AG04450 (cell line): ENCODE measurements at regions not wholly inside any gene's neighbourhood (a gene's known extent, or its start where the extent isn't known, plus 50 kb on each side); places are given as distances from the start of the nearest gene placed in this dataset.

Source experiments
- CTCF ChIA-PET: fragments of 300-600, 350-600 bp; formaldehyde crosslinking; extraction: SDS; loops from one replicate; lab custom pipeline; 2022; ENCODE audit warnings: antibody characterized with exemption, inconsistent platforms; lab: Charles Lee
- POLR2A ChIA-PET: fragments of 350-600 bp; formaldehyde crosslinking; extraction: SDS; loops from one replicate; lab custom pipeline; 2021; ENCODE audit warnings: antibody characterized with exemption, inconsistent platforms; lab: Yijun Ruan, JAX
- DNase-seq: peaks from one replicate; pipeline ENCODE4 v3.0.0-alpha.2; 2011; ENCODE audit warnings: low read depth, low spot score
- H3K27ac ChIP-seq: one replicate; pipeline ENCODE4 v1.5.1; 2012; ENCODE audit warnings: low read depth, low read length, control low read depth
- H3K27me3 ChIP-seq: one replicate; pipeline ENCODE4 v1.6.0; 2012; ENCODE audit warnings: low read length; ENCODE audit not compliant: control insufficient read depth, insufficient read depth
- H3K4me3 ChIP-seq: 2 replicates; pipeline ENCODE4 v1.5.1; 2011; ENCODE audit warnings: mild to moderate bottlenecking, low read depth, low read length, control low read depth
- H3K9me3 ChIP-seq: 2 replicates; pipeline ENCODE4 v1.5.1; 2012; ENCODE audit warnings: low read length; ENCODE audit not compliant: control insufficient read depth, insufficient read depth
- CTCF ChIP-seq: IDR thresholded peaks from 2 replicates; pipeline ENCODE4 v1.5.1; 2011; ENCODE audit warnings: low read depth, low read length, control low read depth, inconsistent platforms

DNA sequence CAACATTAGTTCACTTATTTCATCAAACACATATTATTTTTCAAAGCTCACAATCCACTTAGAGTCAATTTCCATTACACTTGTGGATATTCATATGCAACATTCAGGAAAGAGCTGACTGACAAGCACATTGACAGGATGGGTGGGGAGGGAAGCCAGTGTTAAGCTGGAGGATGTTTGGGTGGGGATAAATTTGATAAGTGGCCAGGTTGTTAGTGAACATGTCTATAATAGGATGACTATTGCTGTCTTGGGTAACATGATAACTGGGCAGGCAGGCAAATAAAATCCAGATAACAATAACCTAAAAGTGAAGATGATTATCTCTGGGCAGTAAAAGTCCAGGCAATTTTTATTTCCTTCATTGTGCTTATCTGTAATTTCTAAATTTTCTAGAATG, 73.8 kb upstream of the OSBPL8 start:
- no peak for DNase-seq
- Histone ChIP-seq H3K4me3 (no peak overlapping the region), H3K27ac (no peak overlapping the region), H3K27me3 (no peaks in the 10 kb centered on the region), H3K9me3 (no peaks in the 10 kb centered on the region)
- ChIA-PET POLR2A (no interaction called here), CTCF (interaction anchor here (1.1 kb wide), 1 partner anchor 12 kb away, joined by 3 read pairs; no protein-coding TSS in a partner anchor)
- TF ChIP-seq CTCF: no peak

DNA sequence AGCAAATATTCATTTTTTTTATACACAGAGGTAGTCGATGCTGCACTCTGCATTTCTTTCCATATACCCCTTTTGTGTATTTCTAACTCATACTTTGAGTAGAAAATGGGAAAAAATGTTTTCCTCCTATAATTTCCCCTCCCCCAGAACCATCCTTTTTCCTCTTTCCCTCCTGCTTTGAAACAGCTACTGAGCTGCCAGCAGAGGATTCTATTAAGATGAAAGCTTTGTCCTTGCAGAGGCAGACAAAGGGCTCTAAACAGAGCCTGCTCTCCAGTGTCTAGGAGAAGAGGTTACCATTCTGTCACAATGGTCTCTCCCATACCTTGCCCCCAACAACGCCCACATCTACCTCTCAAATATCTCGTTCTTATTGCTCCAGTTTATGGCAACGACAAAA, 74.6 kb upstream of the OSBPL8 start:
- POLR2A ChIA-PET: no interaction called here
- H3K27me3 ChIP-seq: no peaks in the 10 kb centered on the region
- H3K4me3 ChIP-seq: no peak overlapping the region
- DNase-seq: no peak
- H3K27ac ChIP-seq: no peak overlapping the region
- no peak for TF ChIP-seq CTCF
- H3K9me3 ChIP-seq: no peaks in the 10 kb centered on the region
- CTCF ChIA-PET: interaction anchor here (1.4 kb wide), 1 partner anchor 13 kb away, joined by 3 read pairs; no protein-coding TSS in a partner anchor

DNA sequence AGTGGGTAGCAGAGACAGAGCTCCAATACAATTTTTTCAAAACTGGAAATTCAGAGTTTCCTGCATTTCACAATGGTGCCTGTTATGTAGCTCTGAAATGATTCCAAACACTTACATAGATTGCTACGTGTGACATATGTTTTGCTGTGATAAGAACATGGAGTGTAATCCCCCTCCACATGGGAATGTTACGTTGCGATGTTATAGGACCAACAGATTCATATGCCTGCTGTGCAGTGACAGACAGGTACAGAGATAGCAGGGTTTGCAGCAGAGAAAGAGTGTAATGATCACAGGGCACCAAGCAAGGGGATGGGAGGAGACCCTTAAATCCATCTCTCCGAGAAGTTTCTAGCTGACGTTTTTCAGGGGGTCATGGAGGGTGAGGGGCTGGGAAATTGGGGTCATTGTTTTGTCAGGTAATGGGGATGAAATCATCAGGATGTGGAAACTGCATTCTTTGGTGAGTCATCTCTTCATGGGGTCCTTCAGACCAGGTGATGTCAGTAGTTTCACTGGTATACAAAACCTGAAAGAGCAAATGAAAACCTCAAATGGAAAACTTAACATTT, 76.6 kb upstream of the OSBPL8 start:
- H3K9me3 ChIP-seq: no peaks in the 10 kb centered on the region
- POLR2A ChIA-PET: no interaction called here
- CTCF ChIA-PET: interaction anchor here (1.4 kb wide), 1 partner anchor 14 kb away, joined by 4 read pairs; no protein-coding TSS in a partner anchor
- H3K27ac ChIP-seq: no peak overlapping the region
- TF ChIP-seq CTCF: no peak
- H3K27me3 ChIP-seq: no peaks in the 10 kb centered on the region
- no peak for DNase-seq
- no peak overlapping the region for H3K4me3 ChIP-seq

GRCh38 chr12:76637807-76638206, 78.2 kb upstream of the OSBPL8 start:
- Histone ChIP-seq H3K27me3 (no peaks in the 10 kb centered on the region), H3K27ac (no peak overlapping the region), H3K4me3 (no peak overlapping the region), H3K9me3 (no peaks in the 10 kb centered on the region)
- DNase-seq: no peak
- ChIA-PET CTCF (interaction anchor here (0.6 to 0.7 kb wide), 2 partner anchors 634 to 1290 kb away, joined by 3 read pairs; no protein-coding TSS in a partner anchor), POLR2A (no interaction called here)
- no peak for TF ChIP-seq CTCF

- ChIA-PET POLR2A (interaction anchor here (0.6 kb wide), 1 partner anchor 273 kb away, joined by 3 read pairs; no protein-coding TSS in a partner anchor), CTCF (no interaction called here)
- H3K27ac ChIP-seq: no peak overlapping the region
- no peak for DNase-seq
- H3K4me3 ChIP-seq: no peak overlapping the region
- H3K9me3 ChIP-seq: no peaks in the 10 kb centered on the region; the same call in 1 of the 2 replicates
- no peaks in the 10 kb centered on the region for H3K27me3 ChIP-seq
- no peak for TF ChIP-seq CTCF
Observed at GRCh38 chr12:76639646-76640045, 80.1 kb upstream of the OSBPL8 start.
